H1 (cell line): ENCODE measurements at regions not wholly inside any gene's neighbourhood (a gene's known extent, or its start where the extent isn't known, plus 50 kb on each side); places are given as distances from the start of the nearest gene placed in this dataset.

ENCODE experiments used
- CTCF ChIA-PET: fragments of 300-600 bp; sonication (Branson Sonifier 250); formaldehyde crosslinking; loops from one replicate; lab custom pipeline; 2021; ENCODE audit not compliant: partially characterized antibody; lab: Charles Lee
- POLR2A ChIA-PET: fragments of 300-600 bp; sonication (Branson Sonifier 250); formaldehyde crosslinking; loops from one replicate; lab custom pipeline; 2021; ENCODE audit warnings: inconsistent platforms; ENCODE audit not compliant: partially characterized antibody; lab: Charles Lee
- DNase-seq, 2 experiments: peaks; one replicate each; pipeline versions ENCODE4 v3.0.0 to v3.0.0-alpha.2; 2010 to 2022; ENCODE audit warnings: low spot score in 2 of 2, low read depth in 1 of 2, mixed read lengths in 1 of 2
- FAIRE-seq: peaks from 2 replicates; lab custom pipeline; 2011; peaks lifted over from hg19 to GRCh38; lab: Jason Lieb, UNC
- H2AFZ ChIP-seq: 2 replicates; pipeline ENCODE4 v1.8.1; 2012; ENCODE audit warnings: low read length, inconsistent platforms
- H2AK5ac ChIP-seq: 2 replicates; pipeline ENCODE4 v1.6.1; 2013; ENCODE audit warnings: low read depth, low read length
- H2BK120ac ChIP-seq: replicated peaks from 2 replicates; pipeline ENCODE3; 2013; ENCODE audit warnings: low read depth, low read length, inconsistent platforms
- H2BK12ac ChIP-seq: 2 replicates; pipeline ENCODE4 v1.6.1; 2013; ENCODE audit warnings: low read depth, low read length
- H2BK15ac ChIP-seq: 2 replicates; pipeline ENCODE4 v1.6.1; 2013; ENCODE audit warnings: low read length
- H2BK20ac ChIP-seq: 2 replicates; pipeline ENCODE4 v1.6.1; 2013; ENCODE audit warnings: low read length
- H2BK5ac ChIP-seq: 2 replicates; pipeline ENCODE4 v1.6.1; 2013; ENCODE audit warnings: low read depth, low read length
- H3K14ac ChIP-seq: 2 replicates; pipeline ENCODE4 v1.6.1; 2013; ENCODE audit warnings: inconsistent platforms; ENCODE audit not compliant: insufficient read length
- H3K18ac ChIP-seq: 2 replicates; pipeline ENCODE4 v1.6.1; 2013; ENCODE audit warnings: low read length; ENCODE audit errors: extremely low read depth
- H3K23ac ChIP-seq: 2 replicates; pipeline ENCODE4 v1.6.1; 2013; ENCODE audit warnings: inconsistent platforms; ENCODE audit not compliant: insufficient read length
- H3K23me2 ChIP-seq: 2 replicates; pipeline ENCODE4 v1.6.1; 2013; ENCODE audit warnings: low read depth, low read length
- H3K27ac ChIP-seq: 2 replicates; pipeline ENCODE4 v1.6.1; 2011; ENCODE audit warnings: low read depth, low read length, inconsistent platforms
- H3K27me3 ChIP-seq, 4 experiments: replicated peaks in 1 of 4; 1 replicate in 1 of 4; 2 replicates in 3 of 4; pipeline versions ENCODE4 v1.6.1 to v1.8.1; 2011 to 2013; ENCODE audit warnings: low read length in 3 of 4, mild to moderate bottlenecking in 3 of 4, inconsistent platforms in 2 of 4, mixed read lengths in 2 of 4, moderate library complexity in 1 of 4; ENCODE audit not compliant: control insufficient read depth in 3 of 4, insufficient read depth in 3 of 4; ENCODE audit errors: extremely low read depth in 1 of 4
- H3K36me3 ChIP-seq, 4 experiments: 2 replicates each; pipeline versions ENCODE4 v1.6.1 to v1.8.1; 2011 to 2013; ENCODE audit warnings: mild to moderate bottlenecking in 4 of 4, low read length in 3 of 4, moderate library complexity in 2 of 4, control low read depth in 1 of 4, inconsistent platforms in 1 of 4; ENCODE audit not compliant: insufficient read depth in 4 of 4, control insufficient read depth in 2 of 4
- H3K4ac ChIP-seq: replicated peaks from 2 replicates; pipeline ENCODE3; 2013; ENCODE audit warnings: low read length, low read depth, mixed read lengths, inconsistent platforms; ENCODE audit not compliant: insufficient read length
- H3K4me1 ChIP-seq, 4 experiments: replicated peaks in 1 of 4; 1 replicate in 1 of 4; 2 replicates in 3 of 4; pipeline versions ENCODE4 v1.6.1 to v1.8.1; 2011 to 2013; ENCODE audit warnings: low read length in 3 of 4, inconsistent platforms in 2 of 4, mixed read lengths in 1 of 4; ENCODE audit not compliant: insufficient read depth in 4 of 4, control insufficient read depth in 3 of 4
- H3K4me2 ChIP-seq, 2 experiments: 2 replicates each; pipeline versions ENCODE4 v1.6.1 to v1.8.1; 2011 to 2013; ENCODE audit warnings: low read depth in 2 of 2, low read length in 2 of 2, control low read depth in 1 of 2, inconsistent platforms in 1 of 2, mild to moderate bottlenecking in 1 of 2; ENCODE audit not compliant: insufficient read depth in 1 of 2
- H3K4me3 ChIP-seq, 4 experiments: fragments of 200-600, 300-600 bp in 1 of 4; sonication (generic), shearing (Covaris generic), sonication (Bioruptor Twin) in 1 of 4; 2 replicates each; pipeline versions ENCODE4 v1.5.1 to v1.8.1; 2011 to 2016; ENCODE audit warnings: low read length in 4 of 4, low read depth in 3 of 4, control low read depth in 2 of 4, inconsistent platforms in 2 of 4, mild to moderate bottlenecking in 2 of 4, mixed read lengths in 1 of 4, moderate library complexity in 1 of 4; ENCODE audit not compliant: insufficient read depth in 2 of 4; ENCODE audit errors: extremely low read depth in 1 of 4
- H3K56ac ChIP-seq: replicated peaks from 2 replicates; pipeline ENCODE3; 2013; ENCODE audit warnings: low read depth, mild to moderate bottlenecking, mixed read lengths, low read length, inconsistent platforms; ENCODE audit not compliant: insufficient read length
- H3K79me1 ChIP-seq: 2 replicates; pipeline ENCODE4 v1.6.1; 2013; ENCODE audit warnings: low read depth, low read length, control low read depth
- H3K79me2 ChIP-seq, 2 experiments: 2 replicates each; pipeline versions ENCODE4 v1.6.1 to v1.8.1; 2012 to 2013; ENCODE audit warnings: low read length in 2 of 2, mild to moderate bottlenecking in 2 of 2, inconsistent platforms in 1 of 2; ENCODE audit not compliant: insufficient read depth in 2 of 2, control insufficient read depth in 1 of 2
- H3K9ac ChIP-seq, 4 experiments: replicated peaks in 1 of 4; 1 replicate in 1 of 4; 2 replicates in 3 of 4; pipeline versions ENCODE4 v1.6.1 to v1.8.1; 2011 to 2013; ENCODE audit warnings: low read depth in 3 of 4, low read length in 3 of 4, control low read depth in 2 of 4, mild to moderate bottlenecking in 2 of 4, moderate library complexity in 2 of 4, inconsistent platforms in 1 of 4; ENCODE audit errors: extremely low read depth in 1 of 4
- H3K9me3 ChIP-seq, 2 experiments: 2 replicates each; pipeline versions ENCODE4 v1.6.1 to v1.8.1; 2012 to 2013; ENCODE audit warnings: mild to moderate bottlenecking in 2 of 2, moderate library complexity in 2 of 2, control low read depth in 1 of 2, inconsistent platforms in 1 of 2, low read depth in 1 of 2, low read length in 1 of 2, mixed read lengths in 1 of 2; ENCODE audit not compliant: insufficient read depth in 2 of 2
- H4K20me1 ChIP-seq, 2 experiments: replicated peaks in 1 of 2; 2 replicates each; pipeline versions ENCODE3 to v1.8.1; 2011 to 2013; ENCODE audit warnings: inconsistent platforms in 2 of 2, low read length in 2 of 2, mild to moderate bottlenecking in 1 of 2; ENCODE audit not compliant: insufficient read depth in 2 of 2, control insufficient read depth in 1 of 2
- H4K5ac ChIP-seq: 2 replicates; pipeline ENCODE4 v1.6.1; 2013; ENCODE audit warnings: low read length, low read depth, mixed read lengths, inconsistent platforms; ENCODE audit not compliant: insufficient read length
- H4K8ac ChIP-seq: 2 replicates; pipeline ENCODE4 v1.8.0; 2013; ENCODE audit warnings: mild to moderate bottlenecking, moderate library complexity, low read length, inconsistent platforms; ENCODE audit not compliant: insufficient read depth; ENCODE audit errors: extremely low read depth
- H4K91ac ChIP-seq: replicated peaks from 2 replicates; pipeline ENCODE3; 2013; ENCODE audit warnings: low read length, mixed read lengths, inconsistent platforms; ENCODE audit not compliant: insufficient read length
- BACH1 ChIP-seq: IDR thresholded peaks from 2 replicates; pipeline ENCODE4 v1.6.1; 2012; ENCODE audit warnings: low read length, improper control_type of control experiment
- RAD21 ChIP-seq, 2 experiments: IDR thresholded peaks in 1 of 2; conservative IDR thresholded peaks in 1 of 2; 2 replicates each; pipeline ENCODE4 v1.6.1; 2011; ENCODE audit warnings: low read depth in 2 of 2, low read length in 2 of 2, improper control_type of control experiment in 1 of 2, inconsistent platforms in 1 of 2, mild to moderate bottlenecking in 1 of 2, moderate library complexity in 1 of 2
- SIN3A ChIP-seq, 2 experiments: IDR thresholded peaks in 1 of 2; conservative IDR thresholded peaks in 1 of 2; 2 replicates each; pipeline ENCODE4 v1.6.1; 2011 to 2012; ENCODE audit warnings: low read length in 2 of 2, improper control_type of control experiment in 1 of 2, low read depth in 1 of 2, mild to moderate bottlenecking in 1 of 2
- WGBS, 2 experiments: shearing (Covaris generic) in 1 of 2; methylation state at CpG; one replicate each; pipeline versions ENCODE4 v1.1.6 to v1.1.7; 2013 to 2015; ENCODE audit warnings: low lambda C conversion rate in 2 of 2, mixed read lengths in 2 of 2, inconsistent platforms in 1 of 2, low coverage in 1 of 2, missing lambda C conversion rate in 1 of 2; ENCODE audit not compliant: insufficient replicate concordance in 2 of 2, insufficient coverage in 1 of 2, insufficient read length in 1 of 2; ENCODE audit errors: extremely low coverage in 1 of 2, missing lambda C conversion rate in 1 of 2; 5-methylcytosine and 5-hydroxymethylcytosine counted together
- TF ChIP-seq, protein P1 (sequence below): IDR thresholded peaks from 2 replicates; pipeline ENCODE4 v1.6.1; 2011; ENCODE audit warnings: low read depth, mild to moderate bottlenecking, low read length; ENCODE audit not compliant: insufficient read depth

DNA sequence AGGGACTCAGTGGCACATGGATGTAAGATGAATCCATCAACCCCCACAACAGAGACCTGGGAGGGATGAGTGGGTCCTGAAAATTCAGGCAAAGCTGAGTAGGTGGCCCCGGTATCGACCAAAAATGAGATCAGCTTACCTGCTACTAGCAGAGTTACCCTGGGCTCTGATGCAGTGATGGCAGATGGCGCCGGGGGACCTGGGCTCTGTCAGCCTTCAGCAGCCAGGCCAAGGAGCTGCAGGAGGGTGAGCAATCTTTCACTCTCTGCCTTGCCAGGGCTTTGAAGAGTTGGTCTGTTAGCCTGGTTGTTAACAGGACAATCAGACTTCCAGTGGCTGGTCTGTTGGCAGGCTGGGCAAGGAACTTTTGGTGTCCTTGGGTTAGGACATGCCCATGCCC is 1054.8 kb downstream of the SI start:
- Histone ChIP-seq H3K79me2 (no peaks in the 10 kb centered on the region), H3K36me3 (no peaks in the 10 kb centered on the region), H3K4ac (no peak overlapping the region), H3K4me3 (no peak overlapping the region), H3K4me1 (no peaks in the 10 kb centered on the region), H3K23me2 (peaks cover 3% of the 10 kb centered on the region; the same call in 1 of the 2 replicates), H2BK20ac (no peak overlapping the region), H3K4me2 (no peak overlapping the region), H3K14ac (no peak overlapping the region), H3K27ac (no peak overlapping the region), H3K23ac (no peak overlapping the region), H3K27me3 (no peaks in the 10 kb centered on the region), H2AK5ac (no peak overlapping the region), H3K56ac (no peak overlapping the region), H3K9ac (no peak overlapping the region), H4K8ac (no peak overlapping the region), H2BK5ac (no peak overlapping the region), H4K20me1 (no peaks in the 10 kb centered on the region), H2BK120ac (no peak overlapping the region), H2BK12ac (no peak overlapping the region), H4K5ac (no peak overlapping the region), H2AFZ (no peak overlapping the region), H2BK15ac (no peak overlapping the region)
- no peak for DNase-seq
- no peak for FAIRE-seq
- ChIA-PET CTCF (no interaction called here), POLR2A (no interaction called here)
- 73% methylated on average over 4 of the region's 4 CpGs; no CpG with 5 or more reads in 1 of the 2 experiments for WGBS, 2 experiments
- TF ChIP-seq BACH1 (no peak), RAD21 (IDR thresholded peaks at IDR 0.05 in 1 of 2, conservative IDR thresholded peaks at IDR 0.05 in 1 of 2; ENCODE audit: low read depth in 2 of 2, low read length in 2 of 2) (no peak), SIN3A (conservative IDR thresholded peaks at IDR 0.05 in 1 of 2, IDR thresholded peaks at IDR 0.05 in 1 of 2; ENCODE audit: low read depth in 1 of 2, low read length in 2 of 2) (no peak)
- TF ChIP-seq, protein P1, sequence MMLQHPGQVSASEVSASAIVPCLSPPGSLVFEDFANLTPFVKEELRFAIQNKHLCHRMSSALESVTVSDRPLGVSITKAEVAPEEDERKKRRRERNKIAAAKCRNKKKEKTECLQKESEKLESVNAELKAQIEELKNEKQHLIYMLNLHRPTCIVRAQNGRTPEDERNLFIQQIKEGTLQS = no peak
- TF ChIP-seq, all 59 proteins: peak for 0
- H3K18ac ChIP-seq = no peak overlapping the region; the same call in 1 of the 2 replicates
- H3K79me1 ChIP-seq = no peaks in the 10 kb centered on the region
- no peak overlapping the region for H4K91ac ChIP-seq
- H3K9me3 ChIP-seq = no peaks in the 10 kb centered on the region
